Muscle of leg (tissue), 3 donors: ENCODE measurements at regions not wholly inside any gene's neighbourhood (a gene's known extent, or its start where the extent isn't known, plus 50 kb on each side); places are given as distances from the start of the nearest gene placed in this dataset.

ENCODE experiments used
- DNase-seq: peaks from one replicate; pipeline ENCODE4 v3.0.0; 2013
- H3K27ac ChIP-seq: one replicate; pipeline ENCODE4 v1.5.1; 2013; ENCODE audit warnings: mild to moderate bottlenecking, low read length, control low read depth
- H3K27me3 ChIP-seq: one replicate; pipeline ENCODE4 v1.6.1; 2013; ENCODE audit warnings: low read length; ENCODE audit not compliant: control insufficient read depth, insufficient read depth
- H3K36me3 ChIP-seq: one replicate; pipeline ENCODE4 v1.6.1; 2013; ENCODE audit warnings: low read length; ENCODE audit not compliant: control insufficient read depth, insufficient read depth
- H3K4me1 ChIP-seq: one replicate; pipeline ENCODE4 v1.6.1; 2013; ENCODE audit warnings: low read length; ENCODE audit not compliant: control insufficient read depth, insufficient read depth
- H3K4me3 ChIP-seq: one replicate; pipeline ENCODE4 v1.5.1; 2013; ENCODE audit warnings: low read length, control low read depth
- H3K9me3 ChIP-seq: replicated peaks from 2 replicates; pipeline ENCODE4 v1.6.1; 2013; ENCODE audit warnings: low read depth, low read length; ENCODE audit not compliant: control insufficient read depth
- WGBS: methylation state at CpG from one replicate; pipeline ENCODE4 v1.1.5; 2013; ENCODE audit warnings: missing lambda C conversion rate; ENCODE audit not compliant: insufficient coverage; 5-methylcytosine and 5-hydroxymethylcytosine counted together

- peaks cover 14% of the 10 kb centered on the region for H3K27me3 ChIP-seq
These were observed 55.4 kb downstream of the GSX1 start for GRCh38 chr13:27847669-27848068.

GRCh38 chr13:27851096-27851850 is 59.0 kb downstream of the GSX1 start:
- 58% methylated on average over 10 of the region's 18 CpGs for WGBS
- H3K27ac ChIP-seq = no peak overlapping the region
- H3K4me1 ChIP-seq = no peaks in the 10 kb centered on the region
- no peaks in the 10 kb centered on the region for H3K36me3 ChIP-seq
- H3K4me3 ChIP-seq = no peak overlapping the region
- DNase-seq = no peak
- H3K9me3 ChIP-seq = no peaks in the 10 kb centered on the region
- H3K27me3 ChIP-seq = peaks cover 32% of the 10 kb centered on the region

More at GRCh38 chr13:27847669-27848068, 55.4 kb downstream of the GSX1 start:
- 100% methylated on average over 1 of the region's 3 CpGs for WGBS
- Histone ChIP-seq H3K27ac (no peak overlapping the region), H3K9me3 (no peaks in the 10 kb centered on the region), H3K4me3 (no peak overlapping the region), H3K4me1 (no peaks in the 10 kb centered on the region), H3K36me3 (no peaks in the 10 kb centered on the region)
- DNase-seq = no peak

- H3K4me3 ChIP-seq = no peak overlapping the region
- no peaks in the 10 kb centered on the region for H3K36me3 ChIP-seq
- no peaks in the 10 kb centered on the region for H3K4me1 ChIP-seq
- H3K27ac ChIP-seq = no peak overlapping the region
- DNase-seq = no peak
- H3K9me3 ChIP-seq = no peaks in the 10 kb centered on the region
- peaks cover 32% of the 10 kb centered on the region for H3K27me3 ChIP-seq
- 61% methylated on average over 4 of the region's 5 CpGs for WGBS
These were observed 60.2 kb downstream of the GSX1 start for GRCh38 chr13:27852491-27852890.

- Histone ChIP-seq H3K27me3 (peaks cover 32% of the 10 kb centered on the region), H3K27ac (no peak overlapping the region), H3K4me3 (no peak overlapping the region), H3K4me1 (no peaks in the 10 kb centered on the region), H3K36me3 (no peaks in the 10 kb centered on the region), H3K9me3 (no peaks in the 10 kb centered on the region)
- DNase-seq = no peak
- WGBS = 71% methylated on average over 4 of the region's 10 CpGs
These were observed 61.1 kb downstream of the GSX1 start for GRCh38 chr13:27853335-27853734.

GRCh38 chr13:27853861-27854260 is 61.6 kb downstream of the GSX1 start:
- no peak for DNase-seq
- no peaks in the 10 kb centered on the region for H3K9me3 ChIP-seq
- H3K4me3 ChIP-seq = no peak overlapping the region
- H3K27ac ChIP-seq = no peak overlapping the region
- WGBS = 50% methylated on average over 6 of the region's 7 CpGs
- H3K36me3 ChIP-seq = no peaks in the 10 kb centered on the region
- peaks cover 33% of the 10 kb centered on the region for H3K27me3 ChIP-seq
- no peaks in the 10 kb centered on the region for H3K4me1 ChIP-seq

- no peak for DNase-seq
- no peaks in the 10 kb centered on the region for H3K4me1 ChIP-seq
- WGBS = no CpG with 5 or more reads among the region's 1 CpG
- H3K27ac ChIP-seq = no peak overlapping the region
- no peak overlapping the region for H3K4me3 ChIP-seq
- H3K36me3 ChIP-seq = no peaks in the 10 kb centered on the region
- H3K9me3 ChIP-seq = no peaks in the 10 kb centered on the region
- peaks cover 33% of the 10 kb centered on the region for H3K27me3 ChIP-seq
These were observed 62.3 kb downstream of the GSX1 start for GRCh38 chr13:27854606-27855005.

GRCh38 chr13:27855381-27855780 is 63.1 kb downstream of the GSX1 start:
- H3K4me3 ChIP-seq = no peak overlapping the region
- H3K9me3 ChIP-seq = no peaks in the 10 kb centered on the region
- peaks cover 37% of the 10 kb centered on the region for H3K27me3 ChIP-seq
- no peaks in the 10 kb centered on the region for H3K4me1 ChIP-seq
- no peak for DNase-seq
- 79% methylated on average over 5 of the region's 5 CpGs for WGBS
- H3K27ac ChIP-seq = no peak overlapping the region
- no peaks in the 10 kb centered on the region for H3K36me3 ChIP-seq

- Histone ChIP-seq H3K27ac (no peak overlapping the region), H3K4me3 (no peak overlapping the region), H3K4me1 (no peaks in the 10 kb centered on the region), H3K9me3 (no peaks in the 10 kb centered on the region), H3K27me3 (peaks cover 40% of the 10 kb centered on the region), H3K36me3 (no peaks in the 10 kb centered on the region)
- peak; percentile 22 for DNase-seq
- 56% methylated on average over 7 of the region's 10 CpGs for WGBS
These were observed 62.5 kb upstream of the PDX1 start for GRCh38 chr13:27857282-27857681.

GRCh38 chr13:27858046-27858445 is 61.8 kb upstream of the PDX1 start:
- Histone ChIP-seq H3K4me1 (no peaks in the 10 kb centered on the region), H3K4me3 (no peak overlapping the region), H3K27me3 (peaks cover 41% of the 10 kb centered on the region), H3K27ac (no peak overlapping the region), H3K36me3 (no peaks in the 10 kb centered on the region), H3K9me3 (no peaks in the 10 kb centered on the region)
- 76% methylated on average over 4 of the region's 5 CpGs for WGBS
- no peak for DNase-seq

- H3K4me3 ChIP-seq = no peak overlapping the region
- WGBS = 80% methylated on average over 1 of the region's 5 CpGs
- H3K9me3 ChIP-seq = no peaks in the 10 kb centered on the region
- no peak overlapping the region for H3K27ac ChIP-seq
- no peaks in the 10 kb centered on the region for H3K4me1 ChIP-seq
- H3K36me3 ChIP-seq = no peaks in the 10 kb centered on the region
- DNase-seq = no peak
- H3K27me3 ChIP-seq = peaks cover 28% of the 10 kb centered on the region
These were observed 59.1 kb upstream of the PDX1 start for GRCh38 chr13:27860743-27861142.

GRCh38 chr13:27861165-27861564 is 58.6 kb upstream of the PDX1 start:
- H3K27me3 ChIP-seq = peaks cover 26% of the 10 kb centered on the region
- DNase-seq = no peak
- no peaks in the 10 kb centered on the region for H3K9me3 ChIP-seq
- no peaks in the 10 kb centered on the region for H3K36me3 ChIP-seq
- no CpG with 5 or more reads among the region's 5 CpGs for WGBS
- H3K27ac ChIP-seq = no peak overlapping the region
- H3K4me1 ChIP-seq = no peaks in the 10 kb centered on the region
- no peak overlapping the region for H3K4me3 ChIP-seq
